Fibroblast of the aortic adventitia (primary cell): ENCODE measurements at regions not wholly inside any gene's neighbourhood (a gene's known extent, or its start where the extent isn't known, plus 50 kb on each side); places are given as distances from the start of the nearest gene placed in this dataset.

Source experiments
- DNase-seq: peaks from one replicate; pipeline ENCODE4 v3.0.0-alpha.2; 2010; ENCODE audit warnings: low read depth
- H3K4me3 ChIP-seq: 2 replicates; pipeline ENCODE4 v1.5.1; 2011; ENCODE audit warnings: low read depth, mild to moderate bottlenecking, control low read depth, low read length, moderate library complexity
- CTCF ChIP-seq: IDR thresholded peaks from 2 replicates; pipeline ENCODE4 v1.5.1; 2011; ENCODE audit warnings: mild to moderate bottlenecking, low read length, control low read depth, inconsistent platforms; ENCODE audit not compliant: insufficient read depth

DNA sequence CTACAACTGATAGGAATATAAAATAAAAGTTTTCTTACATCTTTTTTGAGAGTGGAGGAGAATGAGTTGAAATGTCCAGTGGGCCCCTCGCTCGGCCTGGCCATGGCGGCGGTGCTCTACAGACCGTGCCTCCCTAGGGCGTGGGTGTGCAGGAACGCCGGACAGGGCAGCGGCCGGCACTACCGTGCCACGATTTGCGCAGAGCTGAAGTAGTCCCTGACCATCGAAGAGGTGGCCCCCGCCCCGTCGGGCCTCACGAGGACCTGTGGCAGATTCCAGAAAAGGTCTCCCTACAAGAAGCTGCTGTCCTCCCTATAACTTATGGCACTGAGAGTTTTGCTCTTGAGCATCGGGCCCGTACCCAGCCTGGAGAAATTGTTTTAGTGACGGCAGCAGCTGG is 228.9 kb upstream of the ARHGAP24 start:
- no peak for TF ChIP-seq CTCF
- H3K4me3 ChIP-seq, result no peak overlapping the region
- DNase-seq, result no peak

DNA sequence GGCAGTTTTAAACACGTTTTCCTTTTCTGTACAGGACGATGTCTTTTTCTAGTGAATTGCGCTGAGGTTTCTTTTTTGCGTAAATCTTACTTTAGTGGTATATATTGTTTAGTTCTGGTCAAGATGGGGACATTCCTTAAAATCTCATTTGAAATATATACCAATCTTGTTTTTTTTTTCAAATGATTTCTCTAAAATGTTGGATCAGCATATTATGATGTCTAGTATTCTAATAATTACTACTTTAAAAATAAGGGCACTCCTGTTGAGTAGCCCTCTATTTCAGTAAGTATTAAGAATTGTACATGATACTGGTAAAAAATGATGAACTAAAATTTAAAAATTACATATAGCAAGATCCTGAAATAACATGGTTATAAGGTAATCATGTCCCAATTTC is 224.1 kb upstream of the ARHGAP24 start:
- H3K4me3 ChIP-seq, result no peak overlapping the region
- no peak for DNase-seq
- TF ChIP-seq CTCF, result no peak

- no peak for DNase-seq
- no peak for TF ChIP-seq CTCF
- no peak overlapping the region for H3K4me3 ChIP-seq
Measured at GRCh38 chr4:85257817-85258370, 217.1 kb upstream of the ARHGAP24 start.

GRCh38 chr4:85260064-85260463 is 214.9 kb upstream of the ARHGAP24 start:
- no peak for TF ChIP-seq CTCF
- no peak for DNase-seq
- no peak overlapping the region for H3K4me3 ChIP-seq

DNA sequence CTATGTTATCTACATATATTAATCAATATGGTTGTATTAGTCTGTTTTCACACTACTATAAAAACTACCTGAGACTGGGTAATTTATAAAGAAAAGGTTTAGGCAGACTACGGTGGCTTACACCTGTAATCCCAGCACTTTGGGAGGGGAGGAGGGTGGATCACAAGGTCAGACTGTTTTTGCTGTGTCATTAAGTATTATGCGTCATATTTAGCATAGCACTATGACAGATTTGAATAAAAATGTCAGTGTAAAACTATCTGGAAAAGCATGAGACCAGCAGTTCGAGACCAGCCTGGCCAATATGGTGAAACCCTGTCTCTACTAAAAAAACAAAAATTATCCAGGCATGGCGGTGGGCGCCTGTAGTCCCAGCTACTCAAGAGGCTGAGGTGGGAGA is 209.7 kb upstream of the ARHGAP24 start:
- no peak overlapping the region for H3K4me3 ChIP-seq
- DNase-seq, result no peak
- TF ChIP-seq CTCF, result no peak

DNA sequence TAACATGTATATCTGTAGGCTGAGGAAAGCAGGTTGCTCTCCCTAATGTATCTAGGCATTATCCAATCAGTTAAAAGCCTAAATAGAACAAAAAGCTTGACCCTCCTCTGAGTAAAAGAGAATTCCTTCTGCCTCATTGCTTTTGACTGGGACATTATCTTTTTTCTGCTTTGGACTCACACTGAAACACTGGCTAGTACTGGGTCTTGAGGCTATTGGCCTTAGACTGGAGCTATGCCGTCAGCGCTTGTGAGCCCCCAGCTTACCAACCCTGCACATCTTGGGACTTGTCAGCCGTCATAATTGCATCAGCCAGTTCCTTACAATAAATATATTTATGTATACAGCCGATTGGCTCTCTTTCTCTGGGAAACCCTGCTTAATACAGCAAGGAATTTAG is 206.8 kb upstream of the ARHGAP24 start:
- no peak overlapping the region for H3K4me3 ChIP-seq
- no peak for TF ChIP-seq CTCF
- no peak for DNase-seq

GRCh38 chr4:85268961-85269360 is 206.0 kb upstream of the ARHGAP24 start:
- no peak for TF ChIP-seq CTCF
- DNase-seq, result no peak

More at GRCh38 chr4:85268961-85269360, 206.0 kb upstream of the ARHGAP24 start:
- H3K4me3 ChIP-seq, result no peak overlapping the region
